ENCODE measurements at regions not wholly inside any gene's neighbourhood (a gene's known extent, or its start where the extent isn't known, plus 50 kb on each side); places are given as distances from the start of the nearest gene placed in this dataset.

DNA sequence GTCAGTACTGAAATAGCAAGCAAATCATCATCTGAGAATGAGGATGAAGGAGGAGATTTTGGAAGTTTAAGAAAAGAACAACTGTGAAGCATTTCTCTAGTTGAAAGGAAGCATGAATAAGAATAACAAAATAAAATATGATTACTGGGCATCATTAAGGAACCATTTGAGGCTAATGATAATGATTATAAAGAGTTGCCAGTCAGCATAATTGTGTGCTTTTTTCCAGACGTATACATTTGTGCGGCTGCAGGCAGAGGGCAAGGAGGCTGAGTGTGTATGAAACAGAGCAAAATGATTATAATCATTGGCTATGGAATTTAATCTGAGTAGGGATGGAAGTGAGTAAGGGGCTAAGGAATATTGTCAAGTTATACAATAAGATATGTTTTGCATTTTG is 218.7 kb upstream of the FUT9 start:
- BruUV-seq (replicated peaks): no TSS peak
- no peaks in the 10 kb centered on the region for H3K9me3 ChIP-seq (ENCODE audit: control insufficient read depth, insufficient read depth, low read depth, low read length)
- no peak for DNase-seq (ENCODE audit: low read depth, low spot score)
- intact Hi-C loops (cut with micrococcal nuclease; ENCODE audit: unreplicated experiment) (no loop called here), in situ Hi-C loops (cut with HindIII; ENCODE audit: low pct_unique_long_range_greater_than_20kb, low sequenced_read_pairs) (no loop called here)
- no peak for ATAC-seq
- H3K27me3 ChIP-seq (ENCODE audit: control insufficient read depth, insufficient read depth, low read length): no peaks in the 10 kb centered on the region
- H3K4me1 ChIP-seq (ENCODE audit: control insufficient read depth, insufficient read depth, low read length): no peaks in the 10 kb centered on the region
- H3K36me3 ChIP-seq (ENCODE audit: control insufficient read depth, insufficient read depth, low read length): no peaks in the 10 kb centered on the region
- no peak overlapping the region for H3K4me3 ChIP-seq (ENCODE audit: low read depth in 2 of 2, low read length in 2 of 2)
- TF ChIP-seq SIN3A (IDR thresholded peaks at IDR 0.05; ENCODE audit: borderline replicate concordance, insufficient read depth, low read depth, low read length) (no peak), REST (IDR thresholded peaks at IDR 0.05; ENCODE audit: insufficient read depth in 1 of 2, low read depth in 2 of 2, low read length in 1 of 2) (no peak), POLR2AphosphoS5 (IDR thresholded peaks at IDR 0.05; ENCODE audit: low read depth, low read length) (no peak), TCF7L2 (IDR thresholded peaks at IDR 0.05; ENCODE audit: low read depth, low read length) (no peak)
- TF ChIP-seq, protein P1, sequence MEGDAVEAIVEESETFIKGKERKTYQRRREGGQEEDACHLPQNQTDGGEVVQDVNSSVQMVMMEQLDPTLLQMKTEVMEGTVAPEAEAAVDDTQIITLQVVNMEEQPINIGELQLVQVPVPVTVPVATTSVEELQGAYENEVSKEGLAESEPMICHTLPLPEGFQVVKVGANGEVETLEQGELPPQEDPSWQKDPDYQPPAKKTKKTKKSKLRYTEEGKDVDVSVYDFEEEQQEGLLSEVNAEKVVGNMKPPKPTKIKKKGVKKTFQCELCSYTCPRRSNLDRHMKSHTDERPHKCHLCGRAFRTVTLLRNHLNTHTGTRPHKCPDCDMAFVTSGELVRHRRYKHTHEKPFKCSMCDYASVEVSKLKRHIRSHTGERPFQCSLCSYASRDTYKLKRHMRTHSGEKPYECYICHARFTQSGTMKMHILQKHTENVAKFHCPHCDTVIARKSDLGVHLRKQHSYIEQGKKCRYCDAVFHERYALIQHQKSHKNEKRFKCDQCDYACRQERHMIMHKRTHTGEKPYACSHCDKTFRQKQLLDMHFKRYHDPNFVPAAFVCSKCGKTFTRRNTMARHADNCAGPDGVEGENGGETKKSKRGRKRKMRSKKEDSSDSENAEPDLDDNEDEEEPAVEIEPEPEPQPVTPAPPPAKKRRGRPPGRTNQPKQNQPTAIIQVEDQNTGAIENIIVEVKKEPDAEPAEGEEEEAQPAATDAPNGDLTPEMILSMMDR (IDR thresholded peaks at IDR 0.05): no peak
- ChIA-PET CTCF (no interaction called here), POLR2A (no interaction called here)
- no peak overlapping the region for H3K27ac ChIP-seq (ENCODE audit: low read length)

DNA sequence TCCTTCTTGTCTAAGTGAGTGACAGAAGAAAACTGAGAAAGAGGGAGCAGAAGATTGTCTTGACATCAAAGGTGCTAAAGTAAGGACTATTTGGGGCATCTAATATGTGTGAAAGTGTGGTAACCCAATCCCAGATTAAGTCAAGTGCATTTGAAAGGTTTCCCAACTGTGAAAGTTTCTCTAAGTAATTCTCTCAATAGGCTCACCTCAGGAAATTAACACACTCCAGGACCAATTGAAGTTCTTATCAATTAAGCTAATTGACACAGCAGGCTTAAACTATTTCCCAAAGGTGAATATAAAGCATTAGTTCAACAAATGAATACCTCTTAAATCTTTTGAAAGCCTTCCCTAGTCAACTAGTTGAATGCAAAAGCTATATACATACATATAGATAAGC is 212.8 kb upstream of the FUT9 start:
- Histone ChIP-seq H3K9me3 (ENCODE audit: control insufficient read depth, insufficient read depth, low read depth, low read length) (no peaks in the 10 kb centered on the region), H3K4me1 (ENCODE audit: control insufficient read depth, insufficient read depth, low read length) (no peaks in the 10 kb centered on the region), H3K36me3 (ENCODE audit: control insufficient read depth, insufficient read depth, low read length) (no peaks in the 10 kb centered on the region), H3K27ac (ENCODE audit: low read length) (no peak overlapping the region), H3K27me3 (ENCODE audit: control insufficient read depth, insufficient read depth, low read length) (no peaks in the 10 kb centered on the region), H3K4me3 (ENCODE audit: low read depth in 2 of 2, low read length in 2 of 2) (no peak overlapping the region)
- POLR2A ChIA-PET: interaction anchor here (0.7 kb wide), 1 partner anchor 721 kb away, joined by 3 read pairs; no protein-coding TSS in a partner anchor
- CTCF ChIA-PET: no interaction called here
- no TSS peak for BruUV-seq (replicated peaks)
- intact Hi-C loops (cut with micrococcal nuclease; ENCODE audit: unreplicated experiment): no loop called here
- in situ Hi-C loops (cut with HindIII; ENCODE audit: low pct_unique_long_range_greater_than_20kb, low sequenced_read_pairs): no loop called here
- no peak for ATAC-seq
- TF ChIP-seq POLR2AphosphoS5 (IDR thresholded peaks at IDR 0.05; ENCODE audit: low read depth, low read length): no peak
- TF ChIP-seq TCF7L2 (IDR thresholded peaks at IDR 0.05; ENCODE audit: low read depth, low read length): no peak
- TF ChIP-seq, protein P1 (IDR thresholded peaks at IDR 0.05): no peak
- no peak for TF ChIP-seq SIN3A (IDR thresholded peaks at IDR 0.05; ENCODE audit: borderline replicate concordance, insufficient read depth, low read depth, low read length)
- TF ChIP-seq REST (IDR thresholded peaks at IDR 0.05; ENCODE audit: insufficient read depth in 1 of 2, low read depth in 2 of 2, low read length in 1 of 2): no peak
- no peak for DNase-seq (ENCODE audit: low read depth, low spot score)

All from Panc1 (cell line).